ENCODE measurements at regions not wholly inside any gene's neighbourhood (a gene's known extent, or its start where the extent isn't known, plus 50 kb on each side); places are given as distances from the start of the nearest gene placed in this dataset.

DNA sequence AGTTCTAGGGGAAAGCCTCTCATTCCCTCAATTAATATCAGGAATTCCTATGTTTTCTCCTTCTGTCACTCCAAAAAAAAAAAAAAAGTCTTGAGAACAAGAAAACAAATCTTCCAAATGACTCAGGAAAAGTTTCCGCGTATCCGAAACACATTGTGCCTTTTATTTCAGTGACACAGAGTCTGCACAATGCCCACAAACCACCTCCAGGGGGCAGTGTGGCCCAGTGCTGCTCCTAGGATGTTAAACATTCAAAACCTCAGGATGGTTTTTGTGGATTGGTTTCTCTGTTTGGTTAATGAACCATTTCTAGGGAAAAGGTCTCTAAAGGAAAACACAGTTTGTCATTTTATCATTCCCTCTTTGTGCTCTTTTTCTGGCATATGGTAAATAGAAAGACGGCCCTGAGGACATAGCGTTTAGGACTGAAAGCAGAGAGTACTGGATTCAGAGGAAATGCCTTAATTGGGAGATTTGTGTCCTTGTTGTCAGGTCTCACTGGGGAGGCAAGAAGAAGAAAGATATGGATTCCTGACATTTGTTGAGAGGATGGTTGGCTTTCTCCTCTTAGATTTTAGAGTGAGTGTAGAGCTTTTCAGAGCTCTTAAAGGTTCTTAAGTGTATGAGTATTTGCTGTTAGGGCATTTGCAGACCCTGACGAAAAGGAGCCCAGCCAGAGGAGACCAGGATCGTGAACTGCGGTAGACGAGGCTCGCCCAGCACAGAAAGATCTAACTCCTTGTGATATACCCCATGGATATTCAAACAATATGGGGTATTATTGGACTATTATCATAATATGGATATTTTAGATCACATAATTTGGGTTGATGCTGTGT is 65.7 kb upstream of the MAP9 start:
- no peak overlapping the region for H3K4ac ChIP-seq (ENCODE audit: low read depth, low read length)
- H4K5ac ChIP-seq (ENCODE audit: insufficient read length, low read depth, low read length): no peak overlapping the region
- peaks cover 3 to 4% of the 10 kb centered on the region in 2 experiments; a peak in 2 of 4 replicates for H3K4me1 Mint-ChIP-seq
- H2BK5ac ChIP-seq (ENCODE audit: insufficient read length, low read length): no peak overlapping the region
- DNase-seq: peak; percentile 62
- WGBS (ENCODE audit: extremely low coverage, insufficient read length, low lambda C conversion rate): no CpG with 5 or more reads among the region's 10 CpGs
- no peaks in the 10 kb centered on the region for H3K9me3 ChIP-seq (ENCODE audit: control insufficient read depth, low read depth, low read length)
- no peak overlapping the region for H3K27ac ChIP-seq (ENCODE audit: insufficient read length, low read depth, low read length)
- H3K79me2 ChIP-seq (ENCODE audit: insufficient read depth, low read length): no peaks in the 10 kb centered on the region
- no peak overlapping the region for H4K8ac ChIP-seq (replicated peaks; ENCODE audit: insufficient read length, low read depth, low read length)
- no peak overlapping the region for H3K27ac Mint-ChIP-seq
- no peak overlapping the region for H3K4me3 Mint-ChIP-seq
- H2BK12ac ChIP-seq (ENCODE audit: insufficient read length, low read depth, low read length): no peak overlapping the region
- no peak overlapping the region for H3T11ph ChIP-seq (ENCODE audit: low read length)
- no peak overlapping the region for H3K4me2 ChIP-seq (ENCODE audit: insufficient read depth, insufficient read length, low read length)
- no peak overlapping the region for H2AFZ ChIP-seq (ENCODE audit: low read length)
- no peaks in the 10 kb centered on the region for H4K20me1 ChIP-seq (ENCODE audit: control insufficient read depth, insufficient read depth, insufficient read length)
- H3K4me1 ChIP-seq (ENCODE audit: insufficient read depth, low read length): no peaks in the 10 kb centered on the region
- H4K91ac ChIP-seq (ENCODE audit: insufficient read length, low read depth, low read length): no peak overlapping the region
- no peak overlapping the region for H3K14ac ChIP-seq (ENCODE audit: insufficient read depth, low read length)
- H3K9ac ChIP-seq (ENCODE audit: extremely low read depth, insufficient read length, low read length): no peak overlapping the region
- H3K79me1 ChIP-seq (ENCODE audit: insufficient read depth, low read depth, low read length, poor library complexity, severe bottlenecking): no peaks in the 10 kb centered on the region
- H2BK20ac ChIP-seq (ENCODE audit: low read depth, low read length, poor library complexity, severe bottlenecking): no peak overlapping the region
- peaks cover 38% of the 10 kb centered on the region for H3K27me3 Mint-ChIP-seq (ENCODE audit: low read depth)
- H3K9me3 Mint-ChIP-seq: no peaks in the 10 kb centered on the region; a peak in 1 of 5 replicates
- H3K27me3 ChIP-seq (ENCODE audit: insufficient read depth, low read length): no peaks in the 10 kb centered on the region; the same call in 1 of the 2 replicates
- no peaks in the 10 kb centered on the region for H3K36me3 Mint-ChIP-seq (ENCODE audit: insufficient read depth in 1 of 3, low read depth in 3 of 3)
- TF ChIP-seq, protein P1, sequence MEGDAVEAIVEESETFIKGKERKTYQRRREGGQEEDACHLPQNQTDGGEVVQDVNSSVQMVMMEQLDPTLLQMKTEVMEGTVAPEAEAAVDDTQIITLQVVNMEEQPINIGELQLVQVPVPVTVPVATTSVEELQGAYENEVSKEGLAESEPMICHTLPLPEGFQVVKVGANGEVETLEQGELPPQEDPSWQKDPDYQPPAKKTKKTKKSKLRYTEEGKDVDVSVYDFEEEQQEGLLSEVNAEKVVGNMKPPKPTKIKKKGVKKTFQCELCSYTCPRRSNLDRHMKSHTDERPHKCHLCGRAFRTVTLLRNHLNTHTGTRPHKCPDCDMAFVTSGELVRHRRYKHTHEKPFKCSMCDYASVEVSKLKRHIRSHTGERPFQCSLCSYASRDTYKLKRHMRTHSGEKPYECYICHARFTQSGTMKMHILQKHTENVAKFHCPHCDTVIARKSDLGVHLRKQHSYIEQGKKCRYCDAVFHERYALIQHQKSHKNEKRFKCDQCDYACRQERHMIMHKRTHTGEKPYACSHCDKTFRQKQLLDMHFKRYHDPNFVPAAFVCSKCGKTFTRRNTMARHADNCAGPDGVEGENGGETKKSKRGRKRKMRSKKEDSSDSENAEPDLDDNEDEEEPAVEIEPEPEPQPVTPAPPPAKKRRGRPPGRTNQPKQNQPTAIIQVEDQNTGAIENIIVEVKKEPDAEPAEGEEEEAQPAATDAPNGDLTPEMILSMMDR (conservative IDR thresholded peaks at IDR 0.05): peak; percentile 93
- no peak overlapping the region for H2BK15ac ChIP-seq (ENCODE audit: low read depth, low read length)
- H3K23me2 ChIP-seq (ENCODE audit: insufficient read length, low read depth, low read length, poor library complexity, severe bottlenecking): no peaks in the 10 kb centered on the region
- H2BK120ac ChIP-seq (ENCODE audit: low read depth, low read length, poor library complexity, severe bottlenecking): no peak overlapping the region
- no peak overlapping the region for H3K23ac ChIP-seq (ENCODE audit: insufficient read length, low read depth, low read length)
- no peak overlapping the region for H2AK5ac ChIP-seq (ENCODE audit: insufficient read length, low read length)
- H3K18ac ChIP-seq (ENCODE audit: insufficient read length, low read depth, low read length): no peak overlapping the region
- no peak overlapping the region for H3K56ac ChIP-seq (ENCODE audit: insufficient read length, low read depth, low read length)

All from H9 (cell line).